Activated CD8-positive, alpha-beta memory T cell treated with anti-CD3 and anti-CD28 coated beads, Interleukin-2, amount 50 U/mL, for 24 hours (primary cell): ENCODE measurements at regions not wholly inside any gene's neighbourhood (a gene's known extent, or its start where the extent isn't known, plus 50 kb on each side); places are given as distances from the start of the nearest gene placed in this dataset.
"Not testable (repeated sequence)": the region's sequence is repeated elsewhere in the genome, so short reads cannot be mapped to it uniquely, and the experiment has no call there.

Experiments
- DNase-seq: peaks from one replicate; pipeline ENCODE4 v3.0.0-alpha.2; 2020; ENCODE audit errors: extremely low read depth

GRCh38 chr1:224791362-224791941 is 138.0 kb upstream of the DNAH14 start:
- no peak for DNase-seq

DNA sequence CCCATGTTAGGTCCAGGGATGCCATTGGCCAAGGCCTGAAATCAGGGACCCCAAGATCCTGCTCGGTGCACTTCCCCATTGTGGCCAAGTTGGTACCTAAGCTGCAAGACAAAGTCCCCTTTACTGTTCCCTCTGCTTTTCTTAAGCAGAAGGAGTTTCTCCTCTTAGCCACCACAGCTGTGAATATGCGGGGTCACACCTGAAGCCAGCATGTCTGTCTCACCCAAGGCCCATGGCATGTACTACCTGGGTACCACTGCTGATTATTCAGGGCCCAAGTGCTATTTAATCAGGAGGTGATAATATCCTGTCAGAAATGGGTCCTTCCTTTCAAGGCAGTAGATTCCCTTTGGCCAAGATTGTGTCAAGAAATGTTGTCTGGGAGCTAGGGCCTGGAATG is 133.9 kb upstream of the DNAH14 start:
- DNase-seq: no peak

DNA sequence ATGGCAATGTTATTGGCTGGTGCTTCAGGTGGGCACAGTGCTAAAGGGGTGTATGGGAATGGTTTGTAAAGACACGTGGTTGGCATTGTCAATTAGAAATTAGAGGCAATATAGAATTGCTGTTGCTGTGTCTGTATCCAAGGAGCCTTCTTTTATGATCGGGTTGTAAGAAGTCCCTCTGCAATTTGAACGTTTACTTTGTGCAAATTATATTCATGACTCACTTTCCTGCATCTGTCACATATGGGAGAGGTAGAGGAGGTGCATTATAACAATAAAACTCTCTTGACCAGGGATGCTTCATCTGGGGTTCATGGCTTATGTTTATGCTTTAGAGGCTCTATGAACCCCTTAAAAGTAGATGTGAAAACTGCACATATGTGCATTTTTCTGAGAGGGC is 130.4 kb upstream of the DNAH14 start:
- DNase-seq: no peak

DNA sequence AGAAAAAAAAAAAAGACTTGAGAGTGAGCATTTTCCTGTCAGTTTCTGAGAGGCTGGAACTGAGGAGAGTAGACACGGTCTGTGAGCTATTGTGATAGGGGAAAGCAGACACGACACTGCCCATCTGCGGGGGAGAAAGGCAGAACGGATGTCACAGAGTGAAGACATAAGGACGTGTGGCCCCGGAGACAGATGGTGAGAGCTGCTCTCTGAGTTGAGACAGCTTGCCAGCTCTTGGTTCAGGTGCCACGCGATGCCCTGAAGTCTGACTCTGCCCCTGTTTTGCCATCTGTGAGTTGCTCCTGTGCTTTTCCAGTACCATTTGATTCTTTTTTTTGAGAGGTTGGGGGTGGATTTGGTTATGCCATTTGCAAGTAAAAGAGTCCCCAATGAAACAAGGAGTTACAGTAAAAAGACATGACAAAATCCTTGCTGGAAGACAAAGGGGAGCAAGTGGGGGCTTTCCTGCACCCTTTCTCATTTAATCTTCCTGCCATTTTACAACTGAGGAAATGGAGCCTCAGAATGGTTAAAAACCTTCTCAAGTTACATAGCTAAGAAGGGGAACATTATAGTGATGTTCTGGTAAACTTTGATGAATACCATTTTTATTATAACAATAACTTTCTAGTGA is 128.9 kb upstream of the DNAH14 start:
- no peak for DNase-seq

DNA sequence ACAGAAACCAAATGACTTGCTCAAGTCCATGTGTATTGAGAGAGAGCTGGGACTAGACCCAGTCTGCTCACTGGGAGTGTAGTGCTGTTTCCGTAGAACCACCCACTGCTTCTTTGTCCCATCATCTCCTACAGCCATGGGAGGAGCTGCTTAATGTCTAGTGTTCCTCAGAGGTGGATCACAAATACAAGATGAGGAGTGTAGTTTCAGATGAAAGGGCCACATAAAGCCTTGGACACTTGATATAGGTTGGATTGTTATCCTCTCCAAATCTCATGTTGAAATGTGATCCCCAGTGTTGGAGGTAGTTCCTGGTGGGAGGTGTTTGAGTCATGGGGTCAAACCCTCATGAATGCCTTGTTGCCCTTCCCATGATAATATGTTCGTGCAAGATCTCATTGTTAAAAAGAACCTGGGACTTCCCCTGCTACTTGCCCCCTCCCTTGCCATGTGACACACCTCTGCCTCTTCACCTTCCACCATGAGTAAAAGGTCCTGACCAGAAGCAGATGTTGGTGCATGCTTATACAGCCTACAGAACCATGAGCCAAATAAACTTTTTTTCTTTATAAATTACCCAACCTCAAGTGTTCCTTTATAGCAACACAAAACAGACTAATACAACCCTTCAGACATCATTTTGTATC is 127.5 kb upstream of the DNAH14 start:
- no peak for DNase-seq

DNA sequence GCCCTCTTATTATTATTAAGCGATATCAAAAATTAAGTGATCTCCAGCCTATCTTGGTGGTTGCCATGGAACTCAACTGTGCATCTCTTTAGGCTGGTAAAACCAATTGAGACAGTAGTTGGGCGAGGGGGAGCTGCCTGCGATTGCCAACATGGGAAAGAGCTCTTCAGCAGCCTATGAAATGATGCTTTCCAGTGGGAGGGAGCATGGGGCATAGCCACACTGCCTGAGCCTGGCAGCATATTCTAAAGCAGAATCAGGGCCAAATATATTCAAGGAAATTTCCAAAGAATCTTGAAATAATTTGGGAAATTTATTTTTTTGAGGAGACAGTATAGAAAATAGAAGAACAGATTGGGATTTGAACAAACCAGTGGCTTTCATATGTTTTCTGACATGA is 126.9 kb upstream of the DNAH14 start:
- DNase-seq: no peak

GRCh38 chr1:224804220-224804619 is 125.3 kb upstream of the DNAH14 start:
- no peak for DNase-seq

DNA sequence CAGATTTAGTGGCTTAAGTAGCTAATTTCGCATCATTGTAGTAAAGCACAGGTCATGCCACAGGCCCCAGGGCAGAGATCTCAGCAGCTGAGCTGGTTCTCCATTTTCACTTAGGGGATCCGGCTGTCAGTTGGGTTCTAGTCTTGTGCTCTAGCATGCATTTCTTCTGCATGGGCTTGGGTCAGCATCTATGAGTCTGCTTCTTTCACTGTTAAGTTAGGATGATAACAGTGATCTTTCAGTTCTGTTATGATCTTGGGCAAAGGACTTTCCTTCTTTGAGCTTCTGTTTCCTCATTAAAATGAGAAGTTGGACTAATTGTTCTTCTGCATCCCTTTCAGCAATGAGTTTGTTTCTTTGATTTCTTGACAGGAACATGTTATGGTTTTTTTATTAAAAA is 123.6 kb upstream of the DNAH14 start:
- no peak for DNase-seq

GRCh38 chr1:224809137-224809536 is 120.3 kb upstream of the DNAH14 start:
- no peak for DNase-seq

- DNase-seq: no peak
These were observed 119.9 kb upstream of the DNAH14 start for GRCh38 chr1:224809613-224810012.

DNA sequence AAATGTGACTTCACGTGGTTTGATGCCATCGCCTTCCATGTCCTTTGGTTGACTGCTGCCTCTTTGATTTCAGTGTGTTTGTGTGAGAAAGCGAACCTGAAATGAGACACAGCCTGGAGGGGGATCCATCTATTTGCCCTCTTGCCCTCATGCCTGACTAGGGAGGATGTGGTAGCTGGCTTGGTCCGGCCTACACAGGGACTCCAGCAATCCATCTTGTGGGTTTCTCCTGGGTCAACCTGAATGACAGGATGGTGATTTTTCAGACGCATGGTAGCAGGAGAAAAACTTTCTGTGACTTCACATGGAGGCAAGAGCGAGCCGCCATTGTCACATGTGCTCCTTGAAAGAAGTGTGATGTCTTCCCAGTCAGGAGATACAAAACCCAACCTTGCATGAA is 117.9 kb upstream of the DNAH14 start:
- DNase-seq: no peak

DNA sequence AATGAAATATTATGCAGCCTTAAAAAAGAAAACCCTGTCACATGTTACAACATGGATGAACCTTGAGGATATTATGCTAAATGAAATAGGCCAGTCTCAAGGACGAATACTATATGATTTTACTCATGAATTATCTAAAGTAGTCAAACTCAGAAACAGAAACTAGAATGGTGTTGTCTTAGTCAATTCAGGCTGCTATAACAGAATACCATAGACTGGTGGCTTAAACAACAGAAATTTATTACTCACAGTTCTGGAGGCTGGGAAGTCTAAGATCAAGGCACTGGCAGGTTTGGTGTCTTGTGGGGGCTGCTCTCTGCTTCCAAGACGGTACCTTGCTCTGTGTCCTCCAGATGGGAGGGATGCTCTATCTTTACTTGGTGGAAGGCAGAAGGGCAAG is 113.8 kb upstream of the DNAH14 start:
- no peak for DNase-seq

GRCh38 chr1:224816062-224816461 is 113.4 kb upstream of the DNAH14 start:
- DNase-seq: no peak

GRCh38 chr1:224817382-224817781 is 112.1 kb upstream of the DNAH14 start:
- no peak for DNase-seq

- DNase-seq: no peak
These were observed 109.6 kb upstream of the DNAH14 start for GRCh38 chr1:224819861-224820260.

GRCh38 chr1:224820341-224820740 is 109.1 kb upstream of the DNAH14 start:
- DNase-seq: no peak

GRCh38 chr1:224821751-224822150 is 107.7 kb upstream of the DNAH14 start:
- DNase-seq: not testable (repeated sequence)

GRCh38 chr1:224825525-224826000 is 103.9 kb upstream of the DNAH14 start:
- no peak for DNase-seq

DNA sequence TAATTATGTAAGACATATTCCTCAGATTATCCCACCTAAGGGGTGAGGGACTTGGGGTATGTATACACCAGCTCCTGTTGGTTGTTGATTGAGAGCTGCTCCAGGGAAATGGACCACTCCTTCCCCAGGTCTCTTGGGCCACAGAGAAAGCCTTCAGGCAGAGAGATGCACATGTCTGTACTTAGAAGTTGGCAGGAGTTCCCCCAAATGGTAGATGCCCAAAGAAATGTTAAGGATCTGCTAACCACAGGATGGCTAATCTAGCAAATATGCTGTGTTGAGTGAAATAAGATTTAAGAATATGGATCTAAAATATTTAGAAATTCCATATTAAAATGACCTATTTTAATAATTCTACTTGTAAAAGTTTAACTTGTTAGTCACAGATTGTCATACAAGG is 100.8 kb upstream of the DNAH14 start:
- no peak for DNase-seq

DNA sequence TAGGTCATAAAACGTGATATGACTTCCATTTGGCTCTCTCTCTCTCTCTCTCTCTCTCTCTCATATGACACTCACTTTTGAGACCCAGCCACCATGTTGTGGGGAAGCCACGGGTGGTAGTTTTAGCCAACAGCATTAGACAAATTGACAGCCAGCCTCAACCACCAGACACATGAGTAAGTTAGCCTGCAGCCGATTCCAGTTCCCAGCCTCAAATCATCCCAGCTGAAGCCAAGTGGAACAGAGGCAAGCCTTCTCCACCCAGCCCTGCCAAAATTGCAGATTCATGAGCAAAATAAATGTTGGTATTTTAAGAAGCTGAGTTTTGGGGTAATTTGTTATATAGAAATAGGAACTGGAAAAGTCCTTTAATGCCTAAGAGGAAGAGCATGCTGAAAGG is 98.0 kb upstream of the DNAH14 start:
- no peak for DNase-seq

- not testable (repeated sequence) for DNase-seq
These were observed 89.7 kb upstream of the DNAH14 start for GRCh38 chr1:224839648-224840300.

GRCh38 chr1:224841803-224842202 is 87.7 kb upstream of the DNAH14 start:
- DNase-seq: not testable (repeated sequence)
